BLaER1 (cell line): ENCODE measurements at regions not wholly inside any gene's neighbourhood (a gene's known extent, or its start where the extent isn't known, plus 50 kb on each side); places are given as distances from the start of the nearest gene placed in this dataset.

Experiments used
- H3K27ac ChIP-seq: shearing (Covaris generic); formaldehyde crosslinking; 2 replicates; pipeline ENCODE4 v1.8.1; 2022
- H3K27me3 ChIP-seq: shearing (Covaris generic); formaldehyde crosslinking; 2 replicates; pipeline ENCODE4 v1.8.1; 2022
- H3K36me3 ChIP-seq: shearing (Covaris generic); formaldehyde crosslinking; 2 replicates; pipeline ENCODE4 v1.8.1; 2022
- H3K4me1 ChIP-seq: shearing (Covaris generic); formaldehyde crosslinking; 2 replicates; pipeline ENCODE4 v1.8.1; 2022
- H3K4me2 ChIP-seq: shearing (Covaris generic); formaldehyde crosslinking; 2 replicates; pipeline ENCODE4 v1.8.1; 2022
- H3K4me3 ChIP-seq: shearing (Covaris generic); formaldehyde crosslinking; 2 replicates; pipeline ENCODE4 v1.8.1; 2022
- H3K9ac ChIP-seq: shearing (Covaris generic); formaldehyde crosslinking; 2 replicates; pipeline ENCODE4 v1.8.1; 2022
- H3K9me3 ChIP-seq: shearing (Covaris generic); formaldehyde crosslinking; 2 replicates; pipeline ENCODE4 v1.8.1; 2022
- H4K20me1 ChIP-seq: shearing (Covaris generic); formaldehyde crosslinking; 2 replicates; pipeline ENCODE4 v1.8.1; 2022
- Cebpa-rat ChIP-seq: shearing (Covaris generic); IDR thresholded peaks from 2 replicates; pipeline ENCODE4 v1.8.1; 2022

- Histone ChIP-seq H3K27me3 (no peaks in the 10 kb centered on the region), H3K36me3 (no peaks in the 10 kb centered on the region), H3K9ac (no peak overlapping the region), H3K4me1 (no peaks in the 10 kb centered on the region), H3K4me3 (no peak overlapping the region), H4K20me1 (no peaks in the 10 kb centered on the region), H3K27ac (no peak overlapping the region), H3K4me2 (no peak overlapping the region), H3K9me3 (no peaks in the 10 kb centered on the region)
- no peak for TF ChIP-seq Cebpa-rat
These were observed 75.4 kb upstream of the PACRGL start for GRCh38 chr4:20624793-20625374.

- Histone ChIP-seq H3K9ac (no peak overlapping the region), H3K4me3 (no peak overlapping the region), H3K27me3 (no peaks in the 10 kb centered on the region), H3K9me3 (no peaks in the 10 kb centered on the region), H3K4me2 (no peak overlapping the region), H4K20me1 (no peaks in the 10 kb centered on the region), H3K27ac (no peak overlapping the region), H3K36me3 (no peaks in the 10 kb centered on the region), H3K4me1 (no peaks in the 10 kb centered on the region)
- no peak for TF ChIP-seq Cebpa-rat
These were observed 74.8 kb upstream of the PACRGL start for GRCh38 chr4:20625426-20625825.

GRCh38 chr4:20626326-20627005 is 73.8 kb upstream of the PACRGL start:
- no peak overlapping the region for H3K27ac ChIP-seq
- no peaks in the 10 kb centered on the region for H3K36me3 ChIP-seq
- H3K9ac ChIP-seq = no peak overlapping the region
- no peaks in the 10 kb centered on the region for H4K20me1 ChIP-seq
- TF ChIP-seq Cebpa-rat = no peak
- no peaks in the 10 kb centered on the region for H3K27me3 ChIP-seq
- no peak overlapping the region for H3K4me2 ChIP-seq
- H3K9me3 ChIP-seq = no peaks in the 10 kb centered on the region
- H3K4me1 ChIP-seq = no peaks in the 10 kb centered on the region
- no peak overlapping the region for H3K4me3 ChIP-seq

DNA sequence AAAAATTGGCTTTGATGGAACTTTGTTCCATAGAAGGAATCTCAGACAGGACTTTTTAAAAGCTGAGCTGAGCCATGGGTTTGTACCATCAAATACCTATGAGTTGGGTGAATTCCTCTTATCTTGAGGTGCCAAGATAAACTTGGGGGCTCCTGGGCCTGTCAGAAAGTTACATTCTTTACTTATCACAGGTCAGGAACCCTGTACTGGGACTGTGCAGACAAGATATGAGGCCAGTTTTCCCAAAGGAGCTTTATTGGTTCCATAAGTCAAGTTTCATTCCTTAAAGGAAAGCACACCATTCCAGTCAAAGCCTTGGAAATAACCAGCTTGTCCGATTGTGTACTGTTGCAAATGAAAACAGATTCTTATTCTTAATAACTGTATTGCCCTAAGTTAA is 72.4 kb upstream of the PACRGL start:
- Histone ChIP-seq H3K27me3 (no peaks in the 10 kb centered on the region), H3K27ac (no peak overlapping the region), H3K4me1 (no peaks in the 10 kb centered on the region), H3K4me3 (no peak overlapping the region), H3K9me3 (no peaks in the 10 kb centered on the region), H3K9ac (no peak overlapping the region), H4K20me1 (no peaks in the 10 kb centered on the region), H3K4me2 (no peak overlapping the region), H3K36me3 (no peaks in the 10 kb centered on the region)
- TF ChIP-seq Cebpa-rat = no peak

DNA sequence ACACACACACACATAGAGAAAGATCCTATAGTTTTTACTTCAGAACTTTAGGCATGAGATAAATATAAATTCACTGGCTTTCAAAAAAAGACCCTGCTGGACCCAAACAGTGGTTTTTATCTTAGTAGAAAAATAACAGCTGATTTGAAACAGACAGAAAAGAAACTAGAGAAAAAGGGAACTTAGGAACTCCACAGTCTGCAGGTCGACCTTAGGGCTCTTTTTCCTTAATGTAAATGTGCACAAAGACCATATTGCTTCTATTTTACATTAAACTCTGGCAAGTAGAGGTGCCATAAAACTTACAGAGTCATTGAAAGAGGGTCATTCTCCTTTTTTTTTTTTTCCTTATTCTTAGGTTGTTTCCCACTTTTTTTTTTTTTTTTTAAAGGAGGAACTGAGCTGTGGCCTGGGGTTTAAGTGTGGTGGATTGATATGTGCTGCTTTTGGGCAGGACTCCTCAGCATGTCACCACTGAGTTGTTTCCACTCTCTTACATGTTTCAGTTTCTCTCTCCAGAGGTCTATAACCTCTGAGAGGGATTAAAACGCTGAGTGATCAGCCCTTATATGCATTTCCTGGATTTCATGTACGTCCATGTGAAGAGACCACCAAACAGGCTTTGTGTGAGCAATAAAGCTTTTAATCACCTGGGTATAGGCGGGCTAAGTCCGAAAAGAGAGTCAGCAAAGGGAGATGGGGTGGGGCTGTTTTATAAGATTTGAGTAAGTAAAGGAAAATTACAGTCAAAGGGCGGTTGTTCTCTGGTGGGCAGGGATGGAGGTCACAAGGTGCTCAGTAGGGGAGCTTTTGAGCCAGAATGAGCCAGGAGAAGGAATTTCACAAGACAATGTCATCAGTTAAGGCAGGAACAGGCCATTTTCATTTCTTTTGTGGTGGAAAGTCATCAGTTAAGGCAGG is 70.8 kb upstream of the PACRGL start:
- no peaks in the 10 kb centered on the region for H3K4me1 ChIP-seq
- H3K27ac ChIP-seq = no peak overlapping the region
- H3K9ac ChIP-seq = no peak overlapping the region
- no peak for TF ChIP-seq Cebpa-rat
- no peaks in the 10 kb centered on the region for H3K9me3 ChIP-seq
- no peaks in the 10 kb centered on the region for H3K27me3 ChIP-seq
- no peak overlapping the region for H3K4me3 ChIP-seq
- no peaks in the 10 kb centered on the region for H3K36me3 ChIP-seq
- H4K20me1 ChIP-seq = no peaks in the 10 kb centered on the region
- H3K4me2 ChIP-seq = no peak overlapping the region

- TF ChIP-seq Cebpa-rat = no peak
- no peak overlapping the region for H3K4me3 ChIP-seq
These were observed 61.4 kb upstream of the PACRGL start for GRCh38 chr4:20638825-20639224.

DNA sequence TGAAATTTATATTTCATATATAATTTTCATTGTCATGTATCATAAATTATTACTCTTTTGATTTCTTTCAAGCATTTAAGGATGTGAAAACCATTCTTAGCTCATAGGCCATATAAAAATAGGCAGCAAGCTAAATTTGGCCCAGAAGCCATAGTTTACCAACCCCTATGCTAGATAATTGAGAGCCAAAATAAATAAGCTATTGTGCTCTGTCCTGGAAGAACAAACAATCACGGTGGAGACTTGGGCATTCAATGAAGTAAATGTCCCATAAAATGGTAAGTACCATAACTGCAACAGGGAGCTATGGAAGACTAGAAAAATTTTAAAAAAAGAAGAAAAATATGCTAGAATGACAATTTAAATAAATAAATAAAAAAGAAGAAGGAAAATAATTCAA is 60.9 kb upstream of the PACRGL start:
- H3K27me3 ChIP-seq = no peaks in the 10 kb centered on the region
- H3K27ac ChIP-seq = no peak overlapping the region
- no peaks in the 10 kb centered on the region for H3K4me1 ChIP-seq
- TF ChIP-seq Cebpa-rat = no peak
- H3K4me3 ChIP-seq = no peak overlapping the region
- no peaks in the 10 kb centered on the region for H4K20me1 ChIP-seq
- no peak overlapping the region for H3K9ac ChIP-seq
- H3K9me3 ChIP-seq = no peaks in the 10 kb centered on the region; the same call in 1 of the 2 replicates
- H3K4me2 ChIP-seq = no peak overlapping the region
- H3K36me3 ChIP-seq = no peaks in the 10 kb centered on the region

More at GRCh38 chr4:20638825-20639224, 61.4 kb upstream of the PACRGL start:
- no peaks in the 10 kb centered on the region; the same call in 1 of the 2 replicates for H3K9me3 ChIP-seq
- no peaks in the 10 kb centered on the region for H3K36me3 ChIP-seq
- no peak overlapping the region for H3K4me2 ChIP-seq
- no peaks in the 10 kb centered on the region for H3K4me1 ChIP-seq
- H4K20me1 ChIP-seq = no peaks in the 10 kb centered on the region
- H3K9ac ChIP-seq = no peak overlapping the region
- H3K27me3 ChIP-seq = no peaks in the 10 kb centered on the region
- no peak overlapping the region for H3K27ac ChIP-seq

DNA sequence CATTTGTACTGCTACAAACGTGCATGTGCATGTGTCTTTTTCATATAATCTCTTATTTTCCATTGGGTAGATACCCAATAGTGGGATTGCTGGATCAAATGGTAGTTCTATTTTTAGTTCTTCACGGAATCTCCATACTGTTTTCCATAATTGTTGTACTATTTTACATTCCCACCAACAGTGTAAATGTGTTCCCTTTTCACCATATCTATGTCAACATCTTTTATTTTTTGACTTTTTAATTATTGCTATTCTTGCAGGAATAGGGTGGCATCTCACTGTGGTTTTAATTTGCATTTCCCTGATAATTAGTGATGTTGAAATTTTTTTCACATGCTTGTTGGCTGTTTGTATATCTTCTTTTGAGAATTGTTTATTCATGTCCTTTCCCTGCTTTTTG is 59.3 kb upstream of the PACRGL start:
- no peak overlapping the region for H3K9ac ChIP-seq
- H3K4me3 ChIP-seq = no peak overlapping the region
- H3K27ac ChIP-seq = no peak overlapping the region
- no peak for TF ChIP-seq Cebpa-rat
- H4K20me1 ChIP-seq = no peaks in the 10 kb centered on the region
- no peaks in the 10 kb centered on the region for H3K36me3 ChIP-seq
- H3K9me3 ChIP-seq = no peaks in the 10 kb centered on the region
- H3K27me3 ChIP-seq = no peaks in the 10 kb centered on the region
- no peaks in the 10 kb centered on the region for H3K4me1 ChIP-seq
- H3K4me2 ChIP-seq = no peak overlapping the region

GRCh38 chr4:20641976-20642375 is 58.3 kb upstream of the PACRGL start:
- no peaks in the 10 kb centered on the region for H3K4me1 ChIP-seq
- no peaks in the 10 kb centered on the region for H3K9me3 ChIP-seq
- H3K27me3 ChIP-seq = no peaks in the 10 kb centered on the region
- no peak overlapping the region for H3K4me3 ChIP-seq
- TF ChIP-seq Cebpa-rat = no peak
- H3K27ac ChIP-seq = no peak overlapping the region
- no peaks in the 10 kb centered on the region for H4K20me1 ChIP-seq
- H3K36me3 ChIP-seq = no peaks in the 10 kb centered on the region
- no peak overlapping the region for H3K9ac ChIP-seq
- no peak overlapping the region for H3K4me2 ChIP-seq

GRCh38 chr4:20643631-20644030 is 56.6 kb upstream of the PACRGL start:
- H3K27ac ChIP-seq = no peak overlapping the region
- H3K9me3 ChIP-seq = no peaks in the 10 kb centered on the region
- no peak overlapping the region for H3K4me3 ChIP-seq

More at GRCh38 chr4:20643631-20644030, 56.6 kb upstream of the PACRGL start:
- TF ChIP-seq Cebpa-rat = no peak
- Histone ChIP-seq H3K4me1 (no peaks in the 10 kb centered on the region), H3K9ac (no peak overlapping the region), H3K27me3 (no peaks in the 10 kb centered on the region), H3K4me2 (no peak overlapping the region), H3K36me3 (no peaks in the 10 kb centered on the region), H4K20me1 (no peaks in the 10 kb centered on the region)
